HEK293 (cell line): ENCODE measurements at regions not wholly inside any gene's neighbourhood (a gene's known extent, or its start where the extent isn't known, plus 50 kb on each side); places are given as distances from the start of the nearest gene placed in this dataset.
A peak's percentile ranks its signal among the peaks of the same experiment; 100 is the strongest.

ENCODE experiments used
- CTCF ChIA-PET: fragments of 350-600 bp; formaldehyde crosslinking; extraction: SDS; loops from one replicate; lab custom pipeline; 2021; ENCODE audit warnings: antibody characterized with exemption; lab: Yijun Ruan, JAX
- POLR2A ChIA-PET: fragments of 300-600 bp; formaldehyde crosslinking; extraction: SDS; loops from one replicate; lab custom pipeline; 2020; ENCODE audit warnings: antibody characterized with exemption, inconsistent platforms; lab: Yijun Ruan, JAX
- H3K27ac ChIP-seq: fragments of 200-500 bp; sonication (Bioruptor generic); 2 replicates; pipeline ENCODE4 v1.5.1; 2014; ENCODE audit warnings: low read depth, low read length, control low read depth, inconsistent platforms; ENCODE audit errors: extremely low read depth
- H3K36me3 ChIP-seq, 2 experiments: fragments of 200-500 bp in 1 of 2; sonication (Bioruptor generic) in 1 of 2; 1 replicate in 1 of 2; 2 replicates in 1 of 2; pipeline ENCODE4 v1.5.1; 2014 to 2017; ENCODE audit warnings: inconsistent platforms in 2 of 2, low read length in 2 of 2; ENCODE audit not compliant: control insufficient read depth in 2 of 2, insufficient read depth in 1 of 2
- H3K4me1 ChIP-seq: fragments of 200-500 bp; sonication (Bioruptor generic); 2 replicates; pipeline ENCODE4 v1.5.1; 2014; ENCODE audit warnings: mild to moderate bottlenecking, low read length, inconsistent platforms; ENCODE audit not compliant: control insufficient read depth, insufficient read depth
- H3K4me3 ChIP-seq: 2 replicates; pipeline ENCODE4 v1.5.1; 2011; ENCODE audit warnings: low read depth, mild to moderate bottlenecking, control low read depth, low read length, moderate library complexity
- H3K9me3 ChIP-seq: fragments of 200-500 bp; sonication (Bioruptor generic); 2 replicates; pipeline ENCODE4 v1.5.1; 2014; ENCODE audit warnings: low read depth, low read length, inconsistent platforms; ENCODE audit not compliant: control insufficient read depth, insufficient read depth
- GFI1B ChIP-seq: fragments of 450-650 bp; formaldehyde crosslinking; IDR thresholded peaks from 2 replicates; pipeline ENCODE4 v1.5.1; 2016; ENCODE audit warnings: missing biosample characterization, missing genetic modification characterization
- HOXD13 ChIP-seq: sonication (generic); formaldehyde crosslinking; IDR thresholded peaks from 2 replicates; pipeline ENCODE4 v1.8.0; 2022; ENCODE audit warnings: missing genetic modification reagents, borderline replicate concordance
- KLF9 ChIP-seq: fragments of 450-650 bp; formaldehyde crosslinking; IDR thresholded peaks from 2 replicates; pipeline ENCODE4 v1.5.1; 2016; ENCODE audit warnings: missing biosample characterization, missing genetic modification characterization, low read depth
- REPIN1 ChIP-seq: fragments of 450-650 bp; formaldehyde crosslinking; IDR thresholded peaks from 2 replicates; pipeline ENCODE4 v1.5.1; 2017; ENCODE audit warnings: missing biosample characterization, missing genetic modification characterization, low read depth
- SALL2 ChIP-seq: fragments of 450-650 bp; formaldehyde crosslinking; IDR thresholded peaks from 2 replicates; pipeline ENCODE4 v1.5.0; 2017; ENCODE audit warnings: missing biosample characterization, mild to moderate bottlenecking, missing genetic modification characterization, borderline replicate concordance
- SCRT1 ChIP-seq: fragments of 450-650 bp; formaldehyde crosslinking; IDR thresholded peaks from 2 replicates; pipeline ENCODE4 v1.5.1; 2016; ENCODE audit warnings: missing biosample characterization, missing genetic modification characterization, borderline replicate concordance
- SP3 ChIP-seq: fragments of 450-650 bp; formaldehyde crosslinking; IDR thresholded peaks from 2 replicates; pipeline ENCODE4 v1.5.1; 2016; ENCODE audit warnings: missing biosample characterization, missing genetic modification characterization
- YY2 ChIP-seq: fragments of 450-650 bp; formaldehyde crosslinking; IDR thresholded peaks from 2 replicates; pipeline ENCODE4 v1.5.1; 2016; ENCODE audit warnings: missing biosample characterization, missing genetic modification characterization
- ZFHX2 ChIP-seq: fragments of 450-650 bp; formaldehyde crosslinking; conservative IDR thresholded peaks from 2 replicates; pipeline ENCODE4 v1.5.1; 2016; ENCODE audit warnings: missing biosample characterization, missing genetic modification characterization
- ZFP41 ChIP-seq: fragments of 450-650 bp; formaldehyde crosslinking; IDR thresholded peaks from 2 replicates; pipeline ENCODE4 v1.5.1; 2016; ENCODE audit warnings: missing biosample characterization, missing genetic modification characterization, borderline replicate concordance
- ZNF175 ChIP-seq: fragments of 450-650 bp; formaldehyde crosslinking; IDR thresholded peaks from 2 replicates; pipeline ENCODE4 v1.5.1; 2016; ENCODE audit warnings: missing biosample characterization, missing genetic modification characterization
- ZNF2 ChIP-seq: fragments of 450-650 bp; formaldehyde crosslinking; IDR thresholded peaks from 2 replicates; pipeline ENCODE4 v1.5.1; 2016; ENCODE audit warnings: missing biosample characterization, missing genetic modification characterization
- ZNF211 ChIP-seq: fragments of 450-650 bp; formaldehyde crosslinking; IDR thresholded peaks from 2 replicates; pipeline ENCODE4 v1.5.1; 2016; ENCODE audit warnings: low read depth, missing biosample characterization, missing genetic modification characterization
- ZNF239 ChIP-seq: fragments of 450-650 bp; formaldehyde crosslinking; IDR thresholded peaks from 2 replicates; pipeline ENCODE4 v1.5.1; 2016; ENCODE audit warnings: missing biosample characterization, missing genetic modification characterization
- ZNF248 ChIP-seq: fragments of 450-650 bp; formaldehyde crosslinking; IDR thresholded peaks from 2 replicates; pipeline ENCODE4 v1.5.1; 2017; ENCODE audit warnings: missing biosample characterization, missing genetic modification characterization
- ZNF37A ChIP-seq: fragments of 450-650 bp; IDR thresholded peaks from 2 replicates; pipeline ENCODE4 v1.5.1; 2018; ENCODE audit warnings: missing biosample characterization, missing genetic modification characterization
- ZNF501 ChIP-seq: fragments of 450-650 bp; formaldehyde crosslinking; IDR thresholded peaks from 2 replicates; pipeline ENCODE4 v1.5.1; 2016; ENCODE audit warnings: missing biosample characterization, missing genetic modification characterization
- ZNF514 ChIP-seq: fragments of 450-650 bp; formaldehyde crosslinking; IDR thresholded peaks from 2 replicates; pipeline ENCODE4 v1.5.1; 2016; ENCODE audit warnings: missing biosample characterization, missing genetic modification characterization
- ZNF549 ChIP-seq: fragments of 450-650 bp; IDR thresholded peaks from 2 replicates; pipeline ENCODE4 v1.5.1; 2018; ENCODE audit warnings: missing biosample characterization, missing genetic modification characterization, mild to moderate bottlenecking, inconsistent platforms, moderate library complexity
- ZNF561 ChIP-seq: fragments of 450-650 bp; IDR thresholded peaks from 2 replicates; pipeline ENCODE4 v1.5.1; 2018; ENCODE audit warnings: missing biosample characterization, missing genetic modification characterization, borderline replicate concordance
- ZNF600 ChIP-seq: fragments of 450-650 bp; formaldehyde crosslinking; IDR thresholded peaks from 2 replicates; pipeline ENCODE4 v1.5.1; 2016; ENCODE audit warnings: missing biosample characterization, missing genetic modification characterization
- ZSCAN16 ChIP-seq: fragments of 450-650 bp; formaldehyde crosslinking; IDR thresholded peaks from 2 replicates; pipeline ENCODE4 v1.5.1; 2016; ENCODE audit warnings: missing biosample characterization, missing genetic modification characterization
- TF ChIP-seq, protein P1 (sequence below): fragments of 450-650 bp; formaldehyde crosslinking; IDR thresholded peaks from 2 replicates; pipeline ENCODE4 v1.5.1; 2016; ENCODE audit warnings: missing biosample characterization, missing genetic modification characterization
- TF ChIP-seq, protein P2 (sequence below): fragments of 450-650 bp; formaldehyde crosslinking; IDR thresholded peaks from 2 replicates; pipeline ENCODE4 v1.5.1; 2017; ENCODE audit warnings: missing biosample characterization, missing genetic modification characterization
- TF ChIP-seq, protein P3 (sequence below): fragments of 450-650 bp; formaldehyde crosslinking; IDR thresholded peaks from 2 replicates; pipeline ENCODE4 v1.5.1; 2016; ENCODE audit warnings: missing biosample characterization, missing genetic modification characterization
- TF ChIP-seq, protein P4 (sequence below): fragments of 450-650 bp; formaldehyde crosslinking; IDR thresholded peaks from 2 replicates; pipeline ENCODE4 v1.5.1; 2016; ENCODE audit warnings: missing biosample characterization, missing genetic modification characterization

DNA sequence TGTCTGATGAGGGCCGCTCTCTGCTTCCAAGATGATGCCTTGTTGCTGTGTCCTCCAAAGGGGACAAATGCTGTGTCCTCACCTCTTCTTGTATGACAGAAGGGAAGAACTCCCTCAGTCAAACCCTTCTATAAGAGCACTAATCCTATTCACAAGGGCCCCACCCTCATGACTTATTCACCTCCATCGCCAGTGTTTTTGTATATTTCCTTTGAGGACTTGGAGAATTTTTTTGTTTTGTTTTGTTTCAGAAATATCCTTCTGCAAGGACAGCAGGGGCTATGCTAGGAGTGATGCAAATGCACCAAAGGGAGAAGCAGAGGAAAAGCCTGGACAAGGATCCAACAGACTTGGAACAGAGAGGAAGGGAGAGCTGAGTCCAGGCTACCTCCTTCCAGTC, 214.4 kb downstream of the TLE3 start:
- no peak overlapping the region for H3K27ac ChIP-seq

DNA sequence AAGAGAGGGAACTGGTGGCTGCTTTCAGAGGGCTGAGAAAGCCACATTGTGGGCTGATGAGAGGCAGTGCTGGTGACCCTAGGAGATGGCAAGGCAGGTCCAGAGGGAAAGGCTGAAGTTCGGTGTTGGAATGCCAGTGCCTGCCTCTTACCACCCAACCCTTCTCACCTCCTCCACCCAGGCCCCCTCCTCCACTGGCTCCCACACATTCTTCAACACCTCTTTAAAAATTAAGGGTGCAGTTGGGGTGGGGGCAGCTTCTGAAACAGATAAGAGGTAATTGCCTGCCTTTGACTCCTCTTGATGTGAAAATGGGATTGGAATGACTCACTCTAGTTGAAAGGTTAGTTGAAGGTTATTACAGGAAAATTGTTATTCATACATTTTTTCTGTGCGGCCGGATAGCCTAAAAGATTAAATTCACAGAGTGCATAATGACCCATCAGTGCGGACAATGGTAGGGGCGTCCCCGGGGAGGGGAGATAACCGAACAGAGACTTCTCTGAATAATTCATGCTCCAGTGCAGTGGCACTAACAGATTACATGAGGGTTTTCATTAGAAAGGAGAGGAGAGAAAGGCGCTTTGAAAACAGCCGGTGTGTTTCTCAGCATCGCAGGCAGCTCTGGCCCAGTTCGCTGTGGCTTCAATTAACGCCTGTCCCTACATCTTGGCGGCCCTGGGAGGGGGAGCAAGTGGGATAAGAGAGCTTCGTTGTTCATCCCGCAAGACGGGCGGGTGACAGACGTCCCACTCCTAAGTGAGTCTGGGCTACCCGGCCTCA, 212.4 kb downstream of the TLE3 start:
- H3K9me3 ChIP-seq: no peaks in the 10 kb centered on the region
- no peak overlapping the region for H3K27ac ChIP-seq
- H3K4me1 ChIP-seq: peaks cover 11% of the 10 kb centered on the region
- ChIA-PET CTCF (interaction anchor here (0.8 kb wide), 1 partner anchor 19 kb away, joined by 3 read pairs; no protein-coding TSS in a partner anchor), POLR2A (no interaction called here)
- H3K4me3 ChIP-seq: no peak overlapping the region
- no peaks in the 10 kb centered on the region for H3K36me3 ChIP-seq
- TF ChIP-seq ZNF501: no peak
- TF ChIP-seq, protein P1, sequence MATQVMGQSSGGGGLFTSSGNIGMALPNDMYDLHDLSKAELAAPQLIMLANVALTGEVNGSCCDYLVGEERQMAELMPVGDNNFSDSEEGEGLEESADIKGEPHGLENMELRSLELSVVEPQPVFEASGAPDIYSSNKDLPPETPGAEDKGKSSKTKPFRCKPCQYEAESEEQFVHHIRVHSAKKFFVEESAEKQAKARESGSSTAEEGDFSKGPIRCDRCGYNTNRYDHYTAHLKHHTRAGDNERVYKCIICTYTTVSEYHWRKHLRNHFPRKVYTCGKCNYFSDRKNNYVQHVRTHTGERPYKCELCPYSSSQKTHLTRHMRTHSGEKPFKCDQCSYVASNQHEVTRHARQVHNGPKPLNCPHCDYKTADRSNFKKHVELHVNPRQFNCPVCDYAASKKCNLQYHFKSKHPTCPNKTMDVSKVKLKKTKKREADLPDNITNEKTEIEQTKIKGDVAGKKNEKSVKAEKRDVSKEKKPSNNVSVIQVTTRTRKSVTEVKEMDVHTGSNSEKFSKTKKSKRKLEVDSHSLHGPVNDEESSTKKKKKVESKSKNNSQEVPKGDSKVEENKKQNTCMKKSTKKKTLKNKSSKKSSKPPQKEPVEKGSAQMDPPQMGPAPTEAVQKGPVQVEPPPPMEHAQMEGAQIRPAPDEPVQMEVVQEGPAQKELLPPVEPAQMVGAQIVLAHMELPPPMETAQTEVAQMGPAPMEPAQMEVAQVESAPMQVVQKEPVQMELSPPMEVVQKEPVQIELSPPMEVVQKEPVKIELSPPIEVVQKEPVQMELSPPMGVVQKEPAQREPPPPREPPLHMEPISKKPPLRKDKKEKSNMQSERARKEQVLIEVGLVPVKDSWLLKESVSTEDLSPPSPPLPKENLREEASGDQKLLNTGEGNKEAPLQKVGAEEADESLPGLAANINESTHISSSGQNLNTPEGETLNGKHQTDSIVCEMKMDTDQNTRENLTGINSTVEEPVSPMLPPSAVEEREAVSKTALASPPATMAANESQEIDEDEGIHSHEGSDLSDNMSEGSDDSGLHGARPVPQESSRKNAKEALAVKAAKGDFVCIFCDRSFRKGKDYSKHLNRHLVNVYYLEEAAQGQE: no peak
- TF ChIP-seq ZFP41: no peak
- no peak for TF ChIP-seq GFI1B (tag by site-specific recombination)
- no peak for TF ChIP-seq ZNF600 (tag by site-specific recombination)
- peak; percentile 93 for TF ChIP-seq ZFHX2 (tag by site-specific recombination)
- TF ChIP-seq, protein P2, sequence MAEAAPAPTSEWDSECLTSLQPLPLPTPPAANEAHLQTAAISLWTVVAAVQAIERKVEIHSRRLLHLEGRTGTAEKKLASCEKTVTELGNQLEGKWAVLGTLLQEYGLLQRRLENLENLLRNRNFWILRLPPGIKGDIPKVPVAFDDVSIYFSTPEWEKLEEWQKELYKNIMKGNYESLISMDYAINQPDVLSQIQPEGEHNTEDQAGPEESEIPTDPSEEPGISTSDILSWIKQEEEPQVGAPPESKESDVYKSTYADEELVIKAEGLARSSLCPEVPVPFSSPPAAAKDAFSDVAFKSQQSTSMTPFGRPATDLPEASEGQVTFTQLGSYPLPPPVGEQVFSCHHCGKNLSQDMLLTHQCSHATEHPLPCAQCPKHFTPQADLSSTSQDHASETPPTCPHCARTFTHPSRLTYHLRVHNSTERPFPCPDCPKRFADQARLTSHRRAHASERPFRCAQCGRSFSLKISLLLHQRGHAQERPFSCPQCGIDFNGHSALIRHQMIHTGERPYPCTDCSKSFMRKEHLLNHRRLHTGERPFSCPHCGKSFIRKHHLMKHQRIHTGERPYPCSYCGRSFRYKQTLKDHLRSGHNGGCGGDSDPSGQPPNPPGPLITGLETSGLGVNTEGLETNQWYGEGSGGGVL (tag by site-specific recombination): peak; percentile 38; the same call in 1 of the 2 replicates
- no peak for TF ChIP-seq ZNF561 (tag by site-specific recombination)
- no peak for TF ChIP-seq REPIN1 (tag by site-specific recombination)
- TF ChIP-seq ZNF211: no peak
- TF ChIP-seq, protein P3, sequence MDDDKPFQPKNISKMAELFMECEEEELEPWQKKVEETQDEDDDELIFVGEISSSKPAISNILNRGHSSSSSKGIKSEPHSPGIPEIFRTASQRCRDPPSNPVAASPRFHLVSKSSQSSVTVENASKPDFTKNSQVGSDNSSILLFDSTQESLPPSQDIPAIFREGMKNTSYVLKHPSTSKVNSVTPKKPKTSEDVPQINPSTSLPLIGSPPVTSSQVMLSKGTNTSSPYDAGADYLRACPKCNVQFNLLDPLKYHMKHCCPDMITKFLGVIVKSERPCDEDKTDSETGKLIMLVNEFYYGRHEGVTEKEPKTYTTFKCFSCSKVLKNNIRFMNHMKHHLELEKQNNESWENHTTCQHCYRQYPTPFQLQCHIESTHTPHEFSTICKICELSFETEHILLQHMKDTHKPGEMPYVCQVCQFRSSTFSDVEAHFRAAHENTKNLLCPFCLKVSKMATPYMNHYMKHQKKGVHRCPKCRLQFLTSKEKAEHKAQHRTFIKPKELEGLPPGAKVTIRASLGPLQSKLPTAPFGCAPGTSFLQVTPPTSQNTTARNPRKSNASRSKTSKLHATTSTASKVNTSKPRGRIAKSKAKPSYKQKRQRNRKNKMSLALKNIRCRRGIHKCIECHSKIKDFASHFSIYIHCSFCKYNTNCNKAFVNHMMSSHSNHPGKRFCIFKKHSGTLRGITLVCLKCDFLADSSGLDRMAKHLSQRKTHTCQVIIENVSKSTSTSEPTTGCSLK (tag by site-specific recombination): no peak
- TF ChIP-seq YY2 (tag by site-specific recombination): no peak
- TF ChIP-seq, protein P4, sequence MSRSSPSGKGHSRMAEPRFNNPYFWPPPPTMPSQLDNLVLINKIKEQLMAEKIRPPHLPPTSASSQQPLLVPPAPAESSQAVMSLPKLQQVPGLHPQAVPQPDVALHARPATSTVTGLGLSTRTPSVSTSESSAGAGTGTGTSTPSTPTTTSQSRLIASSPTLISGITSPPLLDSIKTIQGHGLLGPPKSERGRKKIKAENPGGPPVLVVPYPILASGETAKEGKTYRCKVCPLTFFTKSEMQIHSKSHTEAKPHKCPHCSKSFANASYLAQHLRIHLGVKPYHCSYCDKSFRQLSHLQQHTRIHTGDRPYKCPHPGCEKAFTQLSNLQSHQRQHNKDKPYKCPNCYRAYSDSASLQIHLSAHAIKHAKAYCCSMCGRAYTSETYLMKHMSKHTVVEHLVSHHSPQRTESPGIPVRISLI: no peak
- no peak for TF ChIP-seq ZNF248
- no peak for TF ChIP-seq ZNF239
- TF ChIP-seq HOXD13 (CRISPR knock-in tag): no peak
- TF ChIP-seq SP3: no peak
- TF ChIP-seq SCRT1 (tag by site-specific recombination): no peak
- no peak for TF ChIP-seq ZNF2 (tag by site-specific recombination)

More for the DNA sequence above, 214.4 kb downstream of the TLE3 start:
- peaks cover 11% of the 10 kb centered on the region for H3K4me1 ChIP-seq
- no peak for TF ChIP-seq ZSCAN16 (tag by site-specific recombination)
- no peak for TF ChIP-seq ZNF549 (tag by site-specific recombination)
- TF ChIP-seq ZNF175 (tag by site-specific recombination): no peak
- no peak for TF ChIP-seq KLF9 (tag by site-specific recombination)
- no peak for TF ChIP-seq SALL2 (tag by site-specific recombination)
- no peak for TF ChIP-seq ZNF37A (tag by site-specific recombination)
- no peak for TF ChIP-seq ZNF514 (tag by site-specific recombination)
- no peak overlapping the region for H3K4me3 ChIP-seq
- no peaks in the 10 kb centered on the region for H3K36me3 ChIP-seq
- H3K9me3 ChIP-seq: no peaks in the 10 kb centered on the region
- POLR2A ChIA-PET: no interaction called here
- CTCF ChIA-PET: interaction anchor here (0.6 kb wide), 1 partner anchor 10 kb away, joined by 3 read pairs; no protein-coding TSS in a partner anchor
